SH-SY5Y (cell line): ENCODE measurements at regions not wholly inside any gene's neighbourhood (a gene's known extent, or its start where the extent isn't known, plus 50 kb on each side); places are given as distances from the start of the nearest gene placed in this dataset.

Experiments used
- GATA2 ChIP-seq: IDR thresholded peaks from 2 replicates; pipeline ENCODE4 v1.6.1; 2011; ENCODE audit warnings: mild to moderate bottlenecking, low read depth, low read length
- GATA3 ChIP-seq: IDR thresholded peaks from 2 replicates; pipeline ENCODE4 v1.6.1; 2011; ENCODE audit warnings: low read depth, mild to moderate bottlenecking, low read length, moderate library complexity

DNA sequence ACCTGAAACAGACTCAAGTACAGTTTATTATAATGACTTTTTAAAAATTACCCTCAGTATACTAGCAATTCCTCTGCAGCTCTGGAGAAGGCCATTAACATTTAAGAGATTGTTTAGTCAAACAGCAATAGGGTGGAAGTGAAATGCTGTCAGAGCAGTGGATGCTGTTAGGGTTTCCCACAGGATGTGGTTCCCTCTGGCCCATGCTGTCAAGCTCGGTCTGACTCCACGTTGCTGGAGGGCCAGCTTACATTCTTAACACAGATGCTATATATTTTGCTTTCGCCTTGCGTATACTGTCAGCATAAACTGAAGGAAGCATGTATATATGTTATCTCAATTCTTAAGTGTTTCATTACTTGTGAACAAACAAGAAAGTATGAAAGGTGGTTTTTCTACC, 231.1 kb upstream of the COL8A1 start:
- TF ChIP-seq GATA3 (no peak), GATA2 (no peak)
